Endothelial cell of hepatic sinusoid (primary cell): ENCODE measurements at regions not wholly inside any gene's neighbourhood (a gene's known extent, or its start where the extent isn't known, plus 50 kb on each side); places are given as distances from the start of the nearest gene placed in this dataset.
"Not testable (repeated sequence)": the region's sequence is repeated elsewhere in the genome, so short reads cannot be mapped to it uniquely, and the experiment has no call there.

Source experiments
- in situ Hi-C: cut with HindIII; loops from 2 replicates; pipeline ENCODE4 v1.10.0; 2017; ENCODE audit warnings: low sequenced_read_pairs

DNA sequence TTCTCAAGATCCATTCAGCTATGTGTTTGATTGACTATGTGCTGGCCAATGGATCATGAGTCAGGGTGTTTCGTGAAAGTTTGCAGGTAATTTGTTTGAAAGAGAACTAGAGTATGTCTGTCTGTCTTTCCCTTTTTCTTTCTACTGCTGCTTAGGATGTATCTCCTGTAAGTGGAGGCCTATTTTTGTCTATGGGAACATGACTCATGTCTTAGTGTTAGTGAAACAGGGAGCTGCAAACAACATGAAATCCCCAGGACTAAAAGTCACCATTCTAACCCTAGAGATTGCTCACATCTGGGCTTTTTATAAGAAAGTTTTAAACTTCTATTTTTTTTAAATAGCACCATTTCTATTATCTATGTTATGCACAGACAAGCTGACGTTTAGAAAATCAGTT, 333.0 kb downstream of the CCER1 start:
- in situ Hi-C loops = no loop called here

DNA sequence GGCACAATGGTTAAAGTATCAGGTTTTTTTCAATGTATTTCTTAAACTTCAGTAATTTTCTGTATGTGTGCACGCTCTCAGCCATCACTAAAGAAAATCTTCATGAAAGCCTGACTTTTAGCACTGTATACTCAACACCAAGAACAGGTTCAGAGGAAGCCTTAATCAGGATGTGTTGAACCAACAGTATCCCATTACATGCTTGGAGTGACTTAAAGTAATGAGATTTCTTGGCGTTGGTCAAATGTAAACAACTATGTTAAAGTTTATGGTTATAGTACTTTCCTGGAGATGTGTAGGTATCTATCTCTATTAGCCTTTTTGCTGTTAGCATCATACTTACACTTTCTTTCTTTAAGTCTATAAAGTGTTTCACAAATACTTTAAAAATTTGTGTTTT, 335.0 kb downstream of the CCER1 start:
- in situ Hi-C loops = no loop called here

DNA sequence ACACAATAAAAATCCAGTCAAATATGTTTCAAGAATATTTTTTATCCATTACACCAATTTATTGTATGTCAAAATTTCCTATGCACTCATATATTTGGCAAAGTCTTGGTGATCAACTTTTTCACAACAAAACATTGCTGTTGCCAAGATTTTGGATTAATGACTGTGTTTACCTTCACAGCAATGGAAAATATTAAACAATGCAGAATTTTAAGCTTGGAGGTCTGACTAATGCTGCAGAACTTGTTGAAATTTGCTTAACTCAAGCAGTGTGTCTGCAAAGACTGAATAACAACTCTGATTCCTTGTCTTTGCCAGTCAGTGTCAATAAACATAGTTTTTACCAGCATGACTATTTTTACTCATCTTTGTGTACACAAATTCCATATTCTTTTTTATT, 336.4 kb downstream of the CCER1 start:
- in situ Hi-C loops = no loop called here

DNA sequence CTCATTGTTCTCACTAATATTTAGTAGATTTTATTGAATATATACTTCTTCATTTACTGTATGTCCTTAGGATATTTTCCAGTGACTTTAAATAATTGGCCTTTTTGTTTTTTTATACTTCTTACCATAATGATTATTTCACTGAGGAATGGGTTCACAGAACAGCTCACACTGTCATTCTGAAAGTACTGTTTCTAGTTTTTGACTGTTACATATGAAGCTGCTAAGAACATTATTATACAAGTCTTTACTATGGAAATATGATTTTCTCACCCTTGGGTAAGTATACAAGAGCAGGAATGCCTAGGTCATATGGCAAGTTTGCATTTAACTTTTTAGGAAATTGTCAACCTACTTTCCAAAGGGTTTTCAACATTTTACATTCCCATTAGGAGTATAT, 343.1 kb downstream of the CCER1 start:
- in situ Hi-C loops = no loop called here

DNA sequence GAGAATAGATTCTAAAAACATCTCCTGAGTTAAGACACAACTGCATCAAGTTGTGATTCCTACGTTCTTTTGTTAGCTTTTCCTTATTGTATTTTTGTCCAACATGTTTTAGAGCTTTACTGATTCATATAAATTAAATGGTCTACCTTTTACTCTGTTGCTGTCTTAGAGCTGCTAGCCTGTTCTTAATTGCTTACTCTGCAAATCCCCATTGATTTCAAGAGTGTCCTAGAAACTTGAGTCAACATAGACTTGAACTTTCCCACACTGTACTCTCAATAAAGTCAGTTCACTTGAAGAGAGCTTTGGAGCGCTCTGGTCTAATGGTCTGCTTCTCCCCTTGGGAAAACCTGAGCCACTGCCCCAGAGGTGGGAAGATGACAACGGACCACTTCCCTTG, 343.9 kb downstream of the CCER1 start:
- in situ Hi-C loops = no loop called here

DNA sequence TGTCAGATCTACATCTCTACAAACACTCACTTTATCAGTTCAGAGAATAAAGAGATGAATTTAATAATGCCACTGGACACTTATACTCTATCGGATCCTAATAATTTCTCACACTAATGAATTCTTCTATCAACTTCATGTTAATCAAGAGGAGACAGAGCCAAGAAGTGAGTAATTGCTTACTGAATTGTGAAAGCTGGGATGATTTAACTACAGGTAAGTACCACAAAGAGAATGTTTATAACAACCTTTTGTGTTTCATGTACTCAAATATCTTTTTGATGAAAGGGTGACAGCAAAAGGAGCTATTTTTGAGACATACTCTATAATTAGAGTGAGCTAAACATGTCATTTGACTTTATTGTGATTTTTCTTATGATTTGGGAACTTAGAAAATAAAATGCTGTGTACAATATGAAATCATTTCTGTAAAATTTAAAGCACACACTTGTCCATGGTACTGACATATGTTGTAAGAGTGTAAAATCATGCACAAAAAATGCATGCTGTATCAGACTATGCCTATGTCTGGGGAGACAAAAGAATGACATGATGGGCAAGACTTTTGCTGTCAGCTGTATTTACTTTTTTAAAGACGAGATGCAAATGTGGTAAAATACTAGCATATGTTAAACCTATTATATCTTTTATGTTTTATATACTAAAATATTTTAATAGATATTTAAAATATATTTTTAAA, 361.2 kb downstream of the CCER1 start:
- in situ Hi-C loops = no loop called here

DNA sequence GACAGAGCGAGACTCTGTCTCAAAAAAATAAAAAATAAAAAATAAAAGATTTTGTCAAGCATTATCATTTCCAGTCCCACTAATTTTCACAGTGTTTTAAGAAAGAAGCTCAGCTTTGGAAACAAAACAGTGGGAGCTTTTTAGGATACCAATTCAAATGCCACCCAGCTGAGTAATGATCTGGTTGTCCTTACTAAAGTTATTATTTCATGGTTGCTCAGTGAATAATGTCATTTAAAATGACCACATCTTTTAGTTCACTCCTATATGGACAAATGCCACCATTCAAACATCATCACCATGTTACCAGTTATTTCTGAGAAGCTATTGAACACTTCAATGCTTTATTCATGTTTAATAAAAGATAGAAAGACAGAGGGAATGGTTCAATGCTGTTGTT, 365.0 kb downstream of the CCER1 start:
- in situ Hi-C loops = no loop called here

DNA sequence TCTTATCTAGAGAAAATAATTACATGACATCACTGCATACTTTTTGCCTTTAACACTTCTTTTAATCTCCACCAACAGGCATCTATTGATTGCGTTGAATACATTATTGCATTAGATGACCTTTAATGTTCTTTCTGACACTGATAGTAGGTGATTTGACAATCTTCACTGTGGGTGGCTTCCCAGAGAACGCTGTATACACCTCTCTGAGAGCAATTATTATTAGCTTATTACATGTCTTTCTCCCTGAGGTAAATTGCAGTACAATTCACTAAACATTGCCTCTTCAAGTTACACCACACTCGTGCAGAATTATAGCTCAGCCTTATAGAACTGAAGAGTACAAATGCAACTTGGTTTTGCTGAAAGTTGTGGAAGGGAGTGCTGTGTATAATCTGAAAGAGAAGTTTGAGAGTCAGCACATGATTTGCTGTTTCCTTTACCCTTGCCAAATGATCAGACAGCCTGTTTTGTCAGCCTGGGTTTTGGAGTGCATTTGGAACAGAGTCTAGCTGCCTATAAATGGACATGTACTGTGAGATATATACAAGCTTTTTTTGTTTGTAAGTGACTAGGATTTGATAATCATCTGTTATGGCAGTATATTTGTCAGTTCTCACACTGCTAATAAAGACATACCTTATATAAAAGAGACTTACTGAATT, 369.2 kb downstream of the CCER1 start:
- in situ Hi-C loops = no loop called here

DNA sequence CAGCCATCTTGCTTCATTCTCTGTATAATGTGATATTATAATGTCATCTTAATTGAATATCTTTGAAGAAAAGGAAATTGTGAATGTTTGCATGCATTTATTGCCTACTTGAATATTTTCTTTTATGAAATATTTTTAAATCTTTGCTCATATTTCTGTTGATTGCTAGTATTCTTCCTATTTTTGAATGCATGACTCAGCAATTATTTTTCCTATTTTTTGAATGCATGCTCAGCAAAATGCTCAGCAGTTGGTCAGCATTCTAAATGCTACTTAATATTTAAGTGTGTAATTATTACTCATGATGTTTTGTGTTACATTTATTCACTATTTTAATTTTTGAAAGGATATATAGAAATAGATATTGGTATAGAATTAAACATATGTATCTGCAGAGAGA, 378.3 kb downstream of the CCER1 start:
- in situ Hi-C loops = no loop called here

DNA sequence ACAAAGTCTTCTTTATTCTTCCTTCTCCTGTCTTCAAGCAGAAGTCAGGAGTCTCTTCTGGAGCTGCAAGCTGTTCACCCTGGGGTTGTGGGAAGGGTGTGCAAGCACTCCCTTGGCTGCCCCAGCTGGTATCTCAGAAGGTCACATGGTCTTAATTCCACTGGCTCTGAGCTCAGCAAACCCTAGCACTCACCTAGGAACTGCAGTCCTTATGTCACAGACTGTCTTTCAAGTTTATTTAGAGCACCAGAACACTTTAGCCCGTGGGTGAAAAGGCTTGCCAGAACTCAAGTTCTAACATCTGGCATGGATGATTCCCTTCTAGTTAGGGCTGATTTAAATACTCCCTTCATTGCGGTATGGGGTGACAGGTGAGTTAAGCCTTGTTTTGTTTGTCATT, 379.0 kb downstream of the CCER1 start:
- in situ Hi-C loops = no loop called here

DNA sequence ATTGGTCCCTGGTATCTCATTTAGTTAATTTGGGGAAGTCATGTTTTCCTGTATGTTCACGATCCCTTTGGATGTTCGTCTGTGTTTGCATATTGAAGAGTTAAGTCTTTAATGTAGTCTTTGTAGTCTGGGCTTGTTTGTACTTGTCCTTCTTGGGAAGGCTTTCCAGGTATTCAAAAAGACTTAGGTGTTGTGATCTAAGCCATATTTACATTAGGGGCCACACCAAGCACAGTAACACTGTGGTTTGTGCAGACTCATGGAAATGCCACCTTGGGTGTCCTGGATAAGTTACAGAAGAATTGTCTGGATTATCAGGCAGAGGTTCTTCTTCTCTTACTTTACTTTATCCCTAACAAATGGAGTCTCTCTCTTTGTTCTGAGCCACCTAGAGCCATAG, 380.3 kb downstream of the CCER1 start:
- in situ Hi-C loops = no loop called here

DNA sequence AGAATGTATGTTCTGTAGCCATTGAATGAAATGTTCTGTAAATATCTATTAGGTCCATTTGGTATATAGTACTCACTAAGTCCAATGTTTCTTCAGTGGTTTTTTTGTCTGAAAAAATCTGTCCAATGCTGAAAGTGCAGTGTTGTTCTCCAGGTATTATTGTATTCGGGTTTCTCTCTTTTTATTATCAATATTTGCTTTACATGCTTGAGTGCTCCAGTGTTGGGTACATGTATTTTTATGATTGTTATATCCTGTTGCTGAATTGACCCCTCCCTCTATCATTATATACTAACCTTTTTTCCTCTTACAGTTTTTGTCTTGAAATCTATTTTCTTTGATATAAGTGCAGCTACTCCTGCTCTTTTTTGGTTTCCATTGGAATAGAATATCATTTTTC, 382.2 kb downstream of the CCER1 start:
- in situ Hi-C loops = no loop called here

DNA sequence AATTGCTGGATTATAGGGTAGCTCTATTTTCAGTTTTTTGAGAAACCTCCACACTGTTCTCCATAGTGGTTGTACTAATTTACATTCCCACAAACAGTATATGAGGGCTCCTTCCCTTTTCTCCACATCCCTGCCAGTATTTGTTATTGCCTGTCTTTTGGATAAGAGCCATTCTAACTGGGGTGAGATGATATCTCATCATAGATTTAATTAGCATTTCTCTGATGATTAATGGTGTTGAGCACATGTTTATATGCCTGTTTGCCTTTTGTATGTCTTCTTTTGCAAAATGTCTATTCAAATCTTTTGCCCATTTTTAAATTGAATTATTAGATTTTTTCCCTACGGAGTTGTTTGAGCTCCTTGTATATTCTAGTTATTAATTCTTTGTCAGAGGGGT, 385.3 kb downstream of the CCER1 start:
- in situ Hi-C loops = no loop called here

DNA sequence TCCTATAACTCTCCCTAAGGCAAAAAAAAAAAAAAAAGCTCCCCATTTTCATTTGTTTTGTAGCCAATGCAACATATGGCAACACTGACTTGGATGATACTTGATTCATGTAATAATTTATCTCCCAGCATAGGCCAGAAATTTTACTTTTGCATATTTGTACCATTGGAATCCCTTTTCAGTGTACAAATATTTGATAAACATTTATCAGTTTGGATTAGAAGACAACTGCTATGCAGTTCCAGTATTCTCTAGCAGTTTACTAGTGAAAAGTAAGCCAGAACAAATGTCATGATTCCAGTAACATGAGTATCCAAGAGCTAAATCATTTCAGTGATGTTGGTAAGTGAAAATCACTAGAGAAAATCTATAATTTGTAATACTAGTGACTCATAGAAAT, 392.3 kb downstream of the CCER1 start:
- in situ Hi-C loops = no loop called here

DNA sequence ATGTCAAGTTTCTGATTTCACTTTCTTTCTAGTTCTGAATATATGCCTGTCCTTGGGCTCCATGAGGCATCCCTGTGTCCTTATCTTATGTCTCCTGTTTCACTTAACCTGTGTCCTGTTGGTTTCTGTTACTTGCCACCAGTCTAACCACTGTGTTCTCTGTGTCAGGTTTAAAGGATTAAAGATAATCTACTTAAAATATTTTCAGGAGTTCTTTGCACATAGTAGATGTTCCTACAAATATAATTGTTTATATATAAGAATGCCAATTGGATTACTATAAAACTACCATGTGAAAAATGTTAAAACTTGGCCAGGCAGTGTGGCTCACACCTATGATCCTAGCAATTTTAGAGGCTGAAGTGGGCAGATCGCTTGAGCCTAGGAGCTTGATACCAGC, 406.4 kb downstream of the CCER1 start:
- in situ Hi-C loops = no loop called here

DNA sequence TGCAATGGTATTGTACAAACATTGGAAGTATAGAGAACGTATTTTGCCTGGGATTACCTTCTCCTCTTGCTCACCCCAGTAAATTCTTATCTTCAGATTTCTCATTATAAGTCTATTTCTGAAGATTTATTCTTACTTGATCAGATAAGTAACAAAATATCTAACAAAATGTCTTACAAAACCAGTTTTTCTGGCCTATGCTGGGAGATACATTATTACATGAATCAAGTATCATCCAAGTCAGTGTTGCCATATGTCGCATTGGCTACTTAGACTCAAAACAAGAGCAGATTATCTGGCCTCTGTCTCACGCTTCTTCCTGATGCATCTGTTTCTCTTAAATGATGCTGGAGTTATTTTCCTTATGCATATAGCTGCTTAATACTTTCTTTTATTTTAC, 408.5 kb downstream of the CCER1 start:
- in situ Hi-C loops = no loop called here

DNA sequence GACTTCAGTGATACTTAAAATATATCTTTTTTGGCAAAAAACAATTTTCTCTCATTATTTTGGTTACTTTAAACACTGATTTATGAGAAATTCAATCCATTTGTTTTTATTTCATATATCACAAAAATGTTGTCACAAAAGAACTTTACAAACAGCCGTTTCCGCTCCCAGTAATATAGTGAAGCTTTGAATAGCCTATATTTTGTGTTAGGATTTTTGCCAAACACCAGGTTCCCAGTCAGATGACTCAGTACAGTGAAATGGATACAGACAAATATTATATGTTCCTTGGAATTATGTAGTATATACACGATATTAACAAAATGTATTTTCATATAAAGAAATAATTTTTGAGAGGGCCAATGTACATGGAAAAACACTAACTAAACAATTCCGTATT, 411.1 kb downstream of the CCER1 start:
- in situ Hi-C loops = no loop called here

DNA sequence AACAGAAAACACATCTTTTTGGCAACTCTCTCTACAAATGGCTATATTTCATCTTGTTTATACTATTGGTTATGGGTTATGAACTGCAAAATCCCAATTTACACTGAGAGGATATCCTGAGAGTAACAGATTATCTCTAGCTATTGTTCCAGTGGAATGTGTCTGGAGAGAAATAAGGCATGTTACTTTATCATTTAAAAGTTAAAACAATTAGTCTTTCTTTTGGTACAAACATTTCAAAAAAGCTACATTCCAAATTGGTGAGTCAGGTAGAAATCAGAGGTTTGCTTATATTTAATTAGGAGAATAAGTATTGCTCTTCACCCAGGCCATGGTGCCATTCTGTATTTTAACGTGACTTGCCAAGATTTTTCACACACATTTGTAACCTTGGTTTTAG, 411.6 kb downstream of the CCER1 start:
- in situ Hi-C loops = no loop called here

DNA sequence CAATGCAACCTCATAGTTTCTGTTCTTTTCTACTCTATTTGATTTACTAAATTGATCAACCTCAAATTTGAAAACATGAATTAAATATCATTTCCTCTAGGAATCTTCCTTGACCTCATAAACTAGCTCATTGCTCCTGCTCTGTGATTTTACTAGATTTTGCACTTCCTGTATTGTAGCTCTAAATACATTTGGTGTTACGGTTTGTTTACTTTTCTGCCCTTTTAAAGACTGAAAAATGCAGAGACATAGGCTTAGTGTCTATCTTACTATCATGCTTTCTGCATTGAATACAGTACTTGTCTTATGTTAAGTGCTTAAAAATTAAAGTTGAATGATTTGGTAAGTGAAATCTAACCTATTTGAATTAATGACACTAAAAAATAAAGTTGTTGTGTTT, 412.1 kb downstream of the CCER1 start:
- in situ Hi-C loops = not testable (repeated sequence)

DNA sequence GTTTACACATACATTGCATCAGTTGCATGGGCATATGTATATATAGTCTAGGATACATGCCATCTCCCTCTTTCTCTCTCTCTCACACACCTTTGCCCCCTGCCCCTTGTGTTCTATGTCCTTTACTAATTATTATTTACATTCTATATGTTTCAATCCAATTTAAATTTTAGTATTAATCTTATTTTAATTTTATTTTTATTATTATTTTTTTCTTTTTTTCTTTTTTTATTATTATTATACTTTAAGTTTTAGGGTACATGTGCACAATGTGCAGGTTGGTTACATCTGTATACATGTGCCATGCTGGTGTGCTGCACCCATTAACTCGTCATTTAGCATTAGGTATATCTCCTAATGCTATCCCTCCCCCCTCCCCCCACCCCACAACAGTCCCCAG, 421.1 kb downstream of the CCER1 start:
- in situ Hi-C loops = not testable (repeated sequence)

DNA sequence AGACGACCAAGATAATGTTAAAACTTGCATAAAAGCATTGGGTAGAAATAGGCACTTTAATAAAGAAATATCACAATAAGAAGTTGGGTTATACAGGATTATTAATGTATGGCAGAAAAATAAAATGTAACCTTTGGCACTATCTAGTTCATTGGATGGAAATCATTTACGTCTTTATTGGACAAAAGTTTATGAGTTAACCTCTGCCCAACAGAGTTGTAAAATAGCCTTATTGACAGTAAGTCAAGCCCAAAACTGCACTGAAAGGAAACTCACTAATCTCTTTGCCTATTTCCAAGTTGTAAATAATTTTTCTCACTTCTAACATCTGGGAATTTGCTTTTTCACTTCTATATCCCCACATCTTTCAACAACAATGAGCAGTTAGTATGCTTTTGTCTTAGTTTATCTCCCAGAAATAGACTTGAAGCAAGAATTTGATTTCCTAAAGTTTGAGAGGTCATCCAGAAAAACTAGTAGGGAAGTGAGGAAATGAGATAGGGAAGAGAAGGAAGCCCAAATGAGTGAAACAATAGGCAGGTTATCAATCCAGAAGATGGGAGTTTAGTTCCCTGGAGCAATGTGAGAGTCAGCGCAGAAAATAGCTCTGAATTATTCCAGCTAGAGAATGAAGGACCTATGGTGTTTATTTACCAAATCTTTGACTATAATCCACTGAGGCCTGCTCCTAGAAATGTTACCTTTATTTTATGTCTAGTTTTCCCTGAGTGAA, 434.8 kb downstream of the CCER1 start:
- in situ Hi-C loops = no loop called here

DNA sequence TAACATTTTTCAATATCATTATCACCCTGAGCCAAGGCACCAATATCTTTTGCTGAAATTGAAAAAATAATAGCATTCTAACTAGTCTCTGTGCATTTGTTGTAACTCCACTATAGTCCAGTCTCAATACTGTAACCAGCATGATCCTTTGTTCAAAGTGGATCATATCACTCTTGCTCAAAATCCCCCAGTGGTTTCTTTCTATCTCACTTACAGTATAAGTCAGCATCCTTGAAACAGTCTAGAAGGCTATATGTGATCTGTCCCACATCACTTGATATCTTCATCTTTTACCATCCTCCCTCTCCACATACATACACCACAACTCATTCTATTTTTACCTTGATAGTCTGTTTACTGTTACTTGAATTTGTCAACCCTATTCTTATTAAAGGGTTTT, 435.7 kb downstream of the CCER1 start:
- in situ Hi-C loops = no loop called here
